ENCODE measurements at regions not wholly inside any gene's neighbourhood (a gene's known extent, or its start where the extent isn't known, plus 50 kb on each side); places are given as distances from the start of the nearest gene placed in this dataset.

- Histone ChIP-seq H3K4me3 (ENCODE audit: low read depth in 1 of 2, low read length in 1 of 2) (no peak overlapping the region), H3K36me3 (no peaks in the 10 kb centered on the region), H3K4me1 (ENCODE audit: control insufficient read depth in 1 of 2, insufficient read depth in 1 of 2, low read depth in 1 of 2, low read length in 1 of 2) (no peaks in the 10 kb centered on the region), H3K9me3 (no peaks in the 10 kb centered on the region), H3K27me3 (no peaks in the 10 kb centered on the region), H3K27ac (no peak overlapping the region)
- TF ChIP-seq CTCF (IDR thresholded peaks at IDR 0.05) = no peak
Measured at GRCh38 chr12:22893878-22894277, 268.9 kb downstream of the ETNK1 start.

GRCh38 chr12:22899184-22899583, 274.2 kb downstream of the ETNK1 start:
- Histone ChIP-seq H3K27me3 (no peaks in the 10 kb centered on the region), H3K4me1 (ENCODE audit: control insufficient read depth in 1 of 2, insufficient read depth in 1 of 2, low read depth in 1 of 2, low read length in 1 of 2) (no peaks in the 10 kb centered on the region), H3K27ac (no peak overlapping the region), H3K9me3 (no peaks in the 10 kb centered on the region), H3K36me3 (no peaks in the 10 kb centered on the region), H3K4me3 (ENCODE audit: low read depth in 1 of 2, low read length in 1 of 2) (no peak overlapping the region)
- no peak for TF ChIP-seq CTCF (IDR thresholded peaks at IDR 0.05)

- no peaks in the 10 kb centered on the region for H3K36me3 ChIP-seq
- no peak overlapping the region for H3K27ac ChIP-seq
- no peak for TF ChIP-seq CTCF (IDR thresholded peaks at IDR 0.05)
- H3K27me3 ChIP-seq = no peaks in the 10 kb centered on the region
- no peaks in the 10 kb centered on the region for H3K9me3 ChIP-seq
- H3K4me3 ChIP-seq (ENCODE audit: low read depth in 1 of 2, low read length in 1 of 2) = no peak overlapping the region
- no peaks in the 10 kb centered on the region for H3K4me1 ChIP-seq (ENCODE audit: control insufficient read depth in 1 of 2, insufficient read depth in 1 of 2, low read depth in 1 of 2, low read length in 1 of 2)
Measured at GRCh38 chr12:22900401-22900800, 275.4 kb downstream of the ETNK1 start.

- Histone ChIP-seq H3K9me3 (no peaks in the 10 kb centered on the region), H3K27ac (no peak overlapping the region), H3K27me3 (no peaks in the 10 kb centered on the region), H3K4me3 (ENCODE audit: low read depth in 1 of 2, low read length in 1 of 2) (no peak overlapping the region), H3K4me1 (ENCODE audit: control insufficient read depth in 1 of 2, insufficient read depth in 1 of 2, low read depth in 1 of 2, low read length in 1 of 2) (no peaks in the 10 kb centered on the region), H3K36me3 (no peaks in the 10 kb centered on the region)
- no peak for TF ChIP-seq CTCF (IDR thresholded peaks at IDR 0.05)
Measured at GRCh38 chr12:22904485-22904884, 279.5 kb downstream of the ETNK1 start.

GRCh38 chr12:22916241-22916640, 291.3 kb downstream of the ETNK1 start:
- no peaks in the 10 kb centered on the region for H3K36me3 ChIP-seq
- no peaks in the 10 kb centered on the region for H3K9me3 ChIP-seq
- no peaks in the 10 kb centered on the region for H3K4me1 ChIP-seq (ENCODE audit: control insufficient read depth in 1 of 2, insufficient read depth in 1 of 2, low read depth in 1 of 2, low read length in 1 of 2)
- H3K4me3 ChIP-seq (ENCODE audit: low read depth in 1 of 2, low read length in 1 of 2) = no peak overlapping the region
- no peak for TF ChIP-seq CTCF (IDR thresholded peaks at IDR 0.05)
- no peak overlapping the region for H3K27ac ChIP-seq
- no peaks in the 10 kb centered on the region for H3K27me3 ChIP-seq

GRCh38 chr12:22916815-22917214, 291.8 kb downstream of the ETNK1 start:
- H3K4me3 ChIP-seq (ENCODE audit: low read depth in 1 of 2, low read length in 1 of 2) = no peak overlapping the region
- H3K4me1 ChIP-seq (ENCODE audit: control insufficient read depth in 1 of 2, insufficient read depth in 1 of 2, low read depth in 1 of 2, low read length in 1 of 2) = no peaks in the 10 kb centered on the region
- no peaks in the 10 kb centered on the region for H3K9me3 ChIP-seq
- no peaks in the 10 kb centered on the region for H3K36me3 ChIP-seq
- H3K27me3 ChIP-seq = no peaks in the 10 kb centered on the region
- H3K27ac ChIP-seq = no peak overlapping the region
- no peak for TF ChIP-seq CTCF (IDR thresholded peaks at IDR 0.05)

Data from neutrophil (primary cell).